ENCODE measurements at regions not wholly inside any gene's neighbourhood (a gene's known extent, or its start where the extent isn't known, plus 50 kb on each side); places are given as distances from the start of the nearest gene placed in this dataset.
"Not testable (repeated sequence)": the region's sequence is repeated elsewhere in the genome, so short reads cannot be mapped to it uniquely, and the experiment has no call there.

- no peak for DNase-seq (ENCODE audit: low read depth)
Measured at GRCh38 chr4:132691026-132691425, 458.1 kb upstream of the PCDH10 start.

- DNase-seq (ENCODE audit: low read depth): no peak
Measured at GRCh38 chr4:132691668-132692067, 457.4 kb upstream of the PCDH10 start.

GRCh38 chr4:132694775-132695174 is 454.3 kb upstream of the PCDH10 start:
- DNase-seq (ENCODE audit: low read depth): no peak

GRCh38 chr4:132697505-132697904 is 451.6 kb upstream of the PCDH10 start:
- DNase-seq (ENCODE audit: low read depth): not testable (repeated sequence)

GRCh38 chr4:132707955-132708354 is 441.1 kb upstream of the PCDH10 start:
- no peak for DNase-seq (ENCODE audit: low read depth)

GRCh38 chr4:132709056-132709455 is 440.0 kb upstream of the PCDH10 start:
- no peak for DNase-seq (ENCODE audit: low read depth)

- DNase-seq (ENCODE audit: low read depth): no peak
Measured at GRCh38 chr4:132710971-132711370, 438.1 kb upstream of the PCDH10 start.

GRCh38 chr4:132737344-132737743 is 411.8 kb upstream of the PCDH10 start:
- DNase-seq (ENCODE audit: low read depth): no peak

- no peak for DNase-seq (ENCODE audit: low read depth)
Measured at GRCh38 chr4:132759199-132759780, 389.8 kb upstream of the PCDH10 start.

- DNase-seq (ENCODE audit: low read depth): no peak
Measured at GRCh38 chr4:132763465-132763864, 385.6 kb upstream of the PCDH10 start.

GRCh38 chr4:132767901-132768300 is 381.2 kb upstream of the PCDH10 start:
- DNase-seq (ENCODE audit: low read depth): no peak

- no peak for DNase-seq (ENCODE audit: low read depth)
Measured at GRCh38 chr4:132770776-132771175, 378.3 kb upstream of the PCDH10 start.

- no peak for DNase-seq (ENCODE audit: low read depth)
Measured at GRCh38 chr4:132792310-132792709, 356.8 kb upstream of the PCDH10 start.

GRCh38 chr4:132797856-132798255 is 351.2 kb upstream of the PCDH10 start:
- DNase-seq (ENCODE audit: low read depth): no peak

GRCh38 chr4:132809298-132810032 is 339.6 kb upstream of the PCDH10 start:
- no peak for DNase-seq (ENCODE audit: low read depth)

GRCh38 chr4:132813061-132813460 is 336.0 kb upstream of the PCDH10 start:
- DNase-seq (ENCODE audit: low read depth): not testable (repeated sequence)

GRCh38 chr4:132818091-132818490 is 331.0 kb upstream of the PCDH10 start:
- no peak for DNase-seq (ENCODE audit: low read depth)

GRCh38 chr4:132823419-132823818 is 325.7 kb upstream of the PCDH10 start:
- no peak for DNase-seq (ENCODE audit: low read depth)

GRCh38 chr4:132824761-132825160 is 324.3 kb upstream of the PCDH10 start:
- no peak for DNase-seq (ENCODE audit: low read depth)

GRCh38 chr4:132827522-132827921 is 321.6 kb upstream of the PCDH10 start:
- no peak for DNase-seq (ENCODE audit: low read depth)

GRCh38 chr4:132838244-132838643 is 310.9 kb upstream of the PCDH10 start:
- DNase-seq (ENCODE audit: low read depth): no peak

GRCh38 chr4:132839070-132839469 is 310.0 kb upstream of the PCDH10 start:
- DNase-seq (ENCODE audit: low read depth): no peak

- DNase-seq (ENCODE audit: low read depth): no peak
Measured at GRCh38 chr4:132859929-132860328, 289.2 kb upstream of the PCDH10 start.

GRCh38 chr4:132860976-132861375 is 288.1 kb upstream of the PCDH10 start:
- DNase-seq (ENCODE audit: low read depth): no peak

Measured in stromal cell of bone marrow (primary cell).